Dedifferentiated amniotic fluid mesenchymal stem cell (primary cell): ENCODE measurements at regions not wholly inside any gene's neighbourhood (a gene's known extent, or its start where the extent isn't known, plus 50 kb on each side); places are given as distances from the start of the nearest gene placed in this dataset.
A peak's percentile ranks its signal among the peaks of the same experiment; 100 is the strongest.

Experiments used
- DNase-seq: peaks from one replicate; pipeline ENCODE4 v3.0.0-alpha.2; 2016; ENCODE audit errors: extremely low spot score

GRCh38 chrX:13266641-13267345, 53.1 kb downstream of the ATXN3L start:
- no peak for DNase-seq

- no peak for DNase-seq
Observed at GRCh38 chrX:13265549-13266132, 54.2 kb downstream of the ATXN3L start.

GRCh38 chrX:13265111-13265510, 54.7 kb downstream of the ATXN3L start:
- no peak for DNase-seq

- no peak for DNase-seq
Observed at GRCh38 chrX:13263560-13264251, 56.1 kb downstream of the ATXN3L start.

- DNase-seq: no peak
Observed at GRCh38 chrX:13261348-13261747, 58.5 kb downstream of the ATXN3L start.

GRCh38 chrX:13260598-13260997, 59.3 kb downstream of the ATXN3L start:
- no peak for DNase-seq

GRCh38 chrX:13258725-13259124, 61.1 kb downstream of the ATXN3L start:
- no peak for DNase-seq

- no peak for DNase-seq
Observed at GRCh38 chrX:13258052-13258444, 61.8 kb downstream of the ATXN3L start.

- no peak for DNase-seq
Observed at GRCh38 chrX:13257223-13258051, 62.4 kb downstream of the ATXN3L start.

- no peak for DNase-seq
Observed at GRCh38 chrX:13256603-13257002, 63.2 kb downstream of the ATXN3L start.

GRCh38 chrX:13254870-13255269, 65.0 kb downstream of the ATXN3L start:
- no peak for DNase-seq

- no peak for DNase-seq
Observed at GRCh38 chrX:13254076-13254785, 65.6 kb downstream of the ATXN3L start.

GRCh38 chrX:13253223-13253622, 66.6 kb downstream of the ATXN3L start:
- no peak for DNase-seq

GRCh38 chrX:13252726-13253125, 67.1 kb downstream of the ATXN3L start:
- no peak for DNase-seq

- DNase-seq: peak; percentile 82
Observed at GRCh38 chrX:13250826-13251580, 68.8 kb downstream of the ATXN3L start.

GRCh38 chrX:13248867-13249486, 70.9 kb downstream of the ATXN3L start:
- no peak for DNase-seq

GRCh38 chrX:13239272-13239671, 80.6 kb downstream of the ATXN3L start:
- no peak for DNase-seq

GRCh38 chrX:13235930-13236329, 83.9 kb downstream of the ATXN3L start:
- no peak for DNase-seq

- DNase-seq: no peak
Observed at GRCh38 chrX:13232484-13232883, 87.4 kb downstream of the ATXN3L start.

GRCh38 chrX:13226214-13226613, 93.6 kb downstream of the ATXN3L start:
- no peak for DNase-seq
